HFF-Myc (cell line): ENCODE measurements at regions not wholly inside any gene's neighbourhood (a gene's known extent, or its start where the extent isn't known, plus 50 kb on each side); places are given as distances from the start of the nearest gene placed in this dataset.
"Not testable (repeated sequence)": the region's sequence is repeated elsewhere in the genome, so short reads cannot be mapped to it uniquely, and the experiment has no call there.

ENCODE experiments used
- DNase-seq: peaks from one replicate; pipeline ENCODE4 v3.0.0-alpha.2; 2011; ENCODE audit warnings: low read depth; ENCODE audit errors: extremely low read depth
- H3K4me3 ChIP-seq: replicated peaks from 2 replicates; pipeline ENCODE4 v1.5.1; 2011; ENCODE audit warnings: low read depth, mild to moderate bottlenecking, control low read depth, low read length
- TF ChIP-seq, protein P1 (sequence below): IDR thresholded peaks from 2 replicates; pipeline ENCODE4 v1.5.1; 2012; ENCODE audit warnings: mild to moderate bottlenecking, low read depth, low read length, control low read depth; ENCODE audit errors: missing control alignments

DNA sequence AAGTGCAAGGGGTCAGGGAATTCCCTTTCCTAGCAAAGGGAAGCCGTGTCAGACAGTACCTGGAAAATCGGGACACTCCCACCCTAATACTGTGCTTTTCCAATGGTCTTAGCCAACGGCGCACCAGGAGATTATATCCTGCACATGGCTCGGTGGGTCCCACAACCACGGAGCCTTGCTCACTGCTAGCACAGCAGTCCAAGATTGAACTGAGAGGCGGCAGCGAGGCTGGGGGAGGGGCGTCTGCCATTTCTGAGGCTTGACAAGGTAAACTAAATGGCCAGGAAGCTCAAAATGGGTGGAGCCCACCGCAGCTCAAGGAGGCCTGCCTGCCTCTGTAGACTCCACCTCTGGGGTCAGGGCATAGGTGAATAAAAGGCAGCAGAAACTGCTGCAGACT, 76.5 kb upstream of the LINC00632 start:
- not testable (repeated sequence) for DNase-seq, H3K4me3 ChIP-seq

DNA sequence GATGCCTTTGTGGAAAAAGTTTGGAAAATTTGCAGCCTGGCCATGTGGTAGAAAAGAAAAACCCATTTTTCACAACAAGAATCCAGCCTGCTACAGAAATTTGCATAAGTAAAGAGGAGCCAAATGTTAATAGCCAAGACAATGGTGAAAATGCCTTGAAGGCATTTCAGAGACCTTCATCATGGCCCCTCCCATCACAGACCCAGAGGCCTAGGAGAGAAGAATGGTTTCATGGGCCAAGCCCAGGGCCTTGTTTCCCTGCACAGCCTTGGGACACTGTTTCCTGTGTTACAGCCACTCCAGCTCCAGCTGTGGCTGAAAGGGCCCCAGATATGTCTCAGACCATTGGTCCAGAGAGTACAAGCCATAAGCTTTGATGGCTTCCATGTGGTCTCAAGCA, 101.4 kb upstream of the LINC00632 start:
- no peak for DNase-seq
- H3K4me3 ChIP-seq = no peak overlapping the region
- TF ChIP-seq, protein P1, sequence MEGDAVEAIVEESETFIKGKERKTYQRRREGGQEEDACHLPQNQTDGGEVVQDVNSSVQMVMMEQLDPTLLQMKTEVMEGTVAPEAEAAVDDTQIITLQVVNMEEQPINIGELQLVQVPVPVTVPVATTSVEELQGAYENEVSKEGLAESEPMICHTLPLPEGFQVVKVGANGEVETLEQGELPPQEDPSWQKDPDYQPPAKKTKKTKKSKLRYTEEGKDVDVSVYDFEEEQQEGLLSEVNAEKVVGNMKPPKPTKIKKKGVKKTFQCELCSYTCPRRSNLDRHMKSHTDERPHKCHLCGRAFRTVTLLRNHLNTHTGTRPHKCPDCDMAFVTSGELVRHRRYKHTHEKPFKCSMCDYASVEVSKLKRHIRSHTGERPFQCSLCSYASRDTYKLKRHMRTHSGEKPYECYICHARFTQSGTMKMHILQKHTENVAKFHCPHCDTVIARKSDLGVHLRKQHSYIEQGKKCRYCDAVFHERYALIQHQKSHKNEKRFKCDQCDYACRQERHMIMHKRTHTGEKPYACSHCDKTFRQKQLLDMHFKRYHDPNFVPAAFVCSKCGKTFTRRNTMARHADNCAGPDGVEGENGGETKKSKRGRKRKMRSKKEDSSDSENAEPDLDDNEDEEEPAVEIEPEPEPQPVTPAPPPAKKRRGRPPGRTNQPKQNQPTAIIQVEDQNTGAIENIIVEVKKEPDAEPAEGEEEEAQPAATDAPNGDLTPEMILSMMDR = no peak

DNA sequence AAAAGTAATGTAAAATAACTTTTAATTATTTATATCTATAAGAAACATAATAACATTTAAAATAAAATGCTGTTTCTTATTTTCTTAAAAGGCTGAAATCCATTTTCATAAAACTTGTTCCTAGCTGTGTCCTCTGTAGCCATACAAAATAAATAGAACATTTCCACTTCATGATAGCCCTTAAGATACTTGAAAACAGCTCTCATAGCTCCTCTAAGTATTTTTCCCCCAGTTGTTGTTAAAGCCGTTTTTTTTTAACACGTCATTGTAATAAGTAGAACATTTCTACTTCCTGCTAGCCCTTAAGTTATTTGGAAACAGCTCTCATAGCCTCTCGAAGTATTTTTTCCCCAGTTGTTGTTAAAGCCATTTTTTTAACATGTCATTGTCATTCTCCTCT, 97.3 kb upstream of the SOX3 start:
- H3K4me3 ChIP-seq = no peak overlapping the region
- TF ChIP-seq, protein P1 = no peak
- DNase-seq = no peak

DNA sequence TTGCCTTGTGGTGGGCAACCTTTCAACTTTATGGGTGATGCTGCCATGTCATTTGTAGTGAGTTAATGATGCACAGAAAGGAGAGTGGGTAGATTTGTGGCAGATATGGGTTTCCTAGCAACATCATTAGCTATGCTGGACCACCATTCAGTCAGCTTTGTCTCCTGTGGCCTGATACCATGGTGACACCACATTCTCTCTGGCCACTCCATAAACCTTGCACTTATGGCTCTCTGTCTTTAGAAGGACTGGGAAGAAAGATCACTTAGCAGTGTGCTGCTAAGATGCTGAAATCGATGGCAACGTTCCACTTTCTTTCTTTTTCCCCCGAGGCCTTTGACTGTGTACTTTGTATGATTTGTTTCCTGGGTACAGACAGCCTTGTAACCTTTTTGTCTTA, 95.0 kb upstream of the SOX3 start:
- no peak overlapping the region for H3K4me3 ChIP-seq
- DNase-seq = no peak
- TF ChIP-seq, protein P1 = no peak

DNA sequence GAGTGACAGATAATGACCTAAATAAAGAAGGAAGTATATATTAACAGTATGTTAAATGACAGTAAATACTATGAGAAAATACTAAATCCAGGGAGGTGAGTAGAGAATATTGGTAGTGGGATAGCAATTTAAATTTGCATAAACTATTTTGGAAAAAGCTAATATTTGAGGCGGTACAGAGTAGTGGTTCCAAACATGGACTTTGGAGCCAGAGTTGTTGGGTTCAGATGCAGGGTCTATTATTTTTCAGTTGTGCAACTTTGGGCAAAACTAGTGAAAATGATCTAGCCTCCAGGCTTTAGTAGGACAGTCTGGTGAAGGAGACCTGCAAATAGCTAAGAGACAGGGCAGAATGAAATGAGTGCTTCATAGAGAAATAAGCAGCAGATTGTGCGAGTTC, 84.8 kb upstream of the SOX3 start:
- no peak for DNase-seq
- TF ChIP-seq, protein P1 = no peak
- H3K4me3 ChIP-seq = no peak overlapping the region

DNA sequence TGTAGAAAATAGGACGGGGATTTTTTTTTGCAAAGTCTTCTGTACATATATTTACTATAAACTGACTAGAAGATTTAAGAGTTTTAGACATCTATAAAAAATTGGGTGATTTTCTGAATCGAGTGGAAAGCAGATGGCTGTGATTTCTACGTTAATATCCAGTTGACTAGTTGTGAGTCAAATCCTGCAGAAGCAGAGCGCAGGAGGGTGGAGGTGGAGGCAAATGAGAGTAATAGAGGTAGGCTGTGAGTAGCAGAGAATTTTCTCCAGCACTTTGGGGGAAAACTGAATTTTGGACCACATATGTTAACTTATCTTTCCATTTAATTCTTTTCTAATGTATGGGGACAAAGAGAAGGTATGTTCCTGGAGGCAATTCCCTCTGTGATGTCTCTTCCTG, 82.1 kb upstream of the SOX3 start:
- TF ChIP-seq, protein P1 = no peak
- DNase-seq = no peak
- no peak overlapping the region for H3K4me3 ChIP-seq

DNA sequence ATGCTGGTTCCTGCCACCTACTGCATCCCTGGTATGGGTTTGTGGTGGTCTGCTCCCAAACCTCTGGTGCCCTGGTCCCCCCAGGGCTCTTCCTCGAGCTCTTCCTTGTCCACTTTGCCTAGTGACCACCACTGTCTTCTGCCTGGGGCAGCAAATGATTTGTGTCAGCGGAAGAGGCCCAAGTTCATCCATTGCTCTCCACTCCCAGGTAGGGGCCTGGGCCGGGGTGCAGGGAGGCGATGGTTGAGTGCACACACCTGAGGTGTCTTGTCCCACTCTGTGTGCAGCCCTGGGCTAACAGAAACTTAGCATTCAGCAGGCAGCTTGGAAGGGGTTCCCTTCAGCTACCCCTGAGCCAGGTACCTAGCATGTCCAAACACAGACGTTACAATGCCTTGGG, 75.6 kb upstream of the SOX3 start:
- no peak overlapping the region for H3K4me3 ChIP-seq
- TF ChIP-seq, protein P1 = no peak
- DNase-seq = no peak
